HG03097 (cell line): ENCODE measurements at regions not wholly inside any gene's neighbourhood (a gene's known extent, or its start where the extent isn't known, plus 50 kb on each side); places are given as distances from the start of the nearest gene placed in this dataset.
"Not testable (repeated sequence)": the region's sequence is repeated elsewhere in the genome, so short reads cannot be mapped to it uniquely, and the experiment has no call there.

Experiments used
- ATAC-seq: cut with Tn5 transposase; IDR thresholded peaks from one replicate; pipeline ENCODE4 v1.9.1; 2021; ENCODE audit not compliant: unreplicated experiment, low FRiP score

- ATAC-seq = no peak
Observed at GRCh38 chr13:83498481-83499190, 383.6 kb downstream of the SLITRK1 start.

GRCh38 chr13:83498045-83498444 is 384.2 kb downstream of the SLITRK1 start:
- ATAC-seq = no peak

DNA sequence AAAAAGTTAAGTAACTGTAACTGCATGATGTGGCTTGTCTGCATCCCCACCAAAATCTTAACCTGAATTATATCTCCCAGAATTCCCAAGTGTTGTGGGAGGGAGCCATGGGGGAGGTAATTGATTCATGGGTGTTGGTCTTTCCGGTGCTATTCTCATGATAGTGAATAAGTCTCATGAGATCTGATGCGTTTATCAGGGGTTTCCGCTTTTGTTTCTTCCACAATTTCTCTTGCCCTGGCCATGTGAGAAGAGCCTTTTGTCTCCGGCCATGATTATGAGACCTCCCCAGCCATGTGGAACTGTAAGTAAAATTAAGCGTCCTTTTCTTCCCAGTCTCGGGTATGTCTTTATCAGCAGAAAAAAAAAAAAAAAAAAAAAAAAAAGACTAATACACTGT is 385.8 kb downstream of the SLITRK1 start:
- ATAC-seq = no peak

- no peak for ATAC-seq
Observed at GRCh38 chr13:83485101-83485500, 397.2 kb downstream of the SLITRK1 start.

GRCh38 chr13:83471011-83471410 is 411.3 kb downstream of the SLITRK1 start:
- no peak for ATAC-seq

GRCh38 chr13:83470133-83470797 is 412.0 kb downstream of the SLITRK1 start:
- no peak for ATAC-seq

GRCh38 chr13:83453723-83454122 is 428.6 kb downstream of the SLITRK1 start:
- ATAC-seq = no peak

GRCh38 chr13:83453300-83453699 is 429.0 kb downstream of the SLITRK1 start:
- ATAC-seq = no peak

- ATAC-seq = no peak
Observed at GRCh38 chr13:83452292-83452950, 429.9 kb downstream of the SLITRK1 start.

GRCh38 chr13:83450591-83450990 is 431.7 kb downstream of the SLITRK1 start:
- ATAC-seq = no peak

GRCh38 chr13:83449668-83450395 is 432.4 kb downstream of the SLITRK1 start:
- no peak for ATAC-seq

- ATAC-seq = no peak
Observed at GRCh38 chr13:83440465-83440864, 441.8 kb downstream of the SLITRK1 start.

GRCh38 chr13:83439464-83439863 is 442.8 kb downstream of the SLITRK1 start:
- not testable (repeated sequence) for ATAC-seq

GRCh38 chr13:83423861-83424260 is 458.4 kb downstream of the SLITRK1 start:
- no peak for ATAC-seq

GRCh38 chr13:83423381-83423780 is 458.9 kb downstream of the SLITRK1 start:
- no peak for ATAC-seq

- ATAC-seq = no peak
Observed at GRCh38 chr13:83414393-83414792, 467.9 kb downstream of the SLITRK1 start.

DNA sequence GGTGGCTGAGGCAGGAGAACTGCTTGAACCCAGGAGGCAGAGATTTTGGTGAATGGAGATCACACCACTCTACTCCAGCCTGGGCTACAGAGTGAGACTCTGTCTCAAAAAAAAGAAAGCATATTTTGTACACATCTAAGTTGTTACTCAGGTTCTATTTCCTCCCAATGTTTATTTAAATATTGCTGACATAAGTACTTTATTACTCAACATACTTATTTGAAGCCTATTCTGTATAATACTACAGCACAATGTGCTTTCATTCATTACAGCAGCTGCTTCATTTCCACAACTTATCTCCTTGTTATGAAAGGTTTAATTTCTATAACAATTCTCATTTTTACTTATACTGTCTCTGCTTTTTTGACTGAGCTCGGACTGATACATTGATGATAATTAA is 495.7 kb downstream of the SLITRK1 start:
- no peak for ATAC-seq

DNA sequence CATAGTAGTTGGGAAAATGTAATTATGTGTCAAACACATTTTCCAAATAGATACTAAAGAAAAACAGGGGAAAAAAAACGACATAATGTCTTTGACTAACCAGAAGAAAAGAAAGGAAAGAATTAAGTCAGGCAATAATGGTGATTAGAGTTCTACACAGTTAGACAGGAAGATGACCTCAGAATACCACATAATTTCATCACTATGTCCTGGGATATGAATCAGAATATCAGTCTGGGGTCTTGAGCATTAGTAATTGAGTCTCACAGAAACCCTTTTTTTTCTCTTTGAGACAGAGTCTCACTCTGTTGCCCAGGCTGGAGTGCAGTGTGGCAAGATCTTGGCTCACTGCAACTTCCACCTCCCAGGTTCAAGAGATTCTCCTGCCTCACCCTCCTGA is 503.4 kb downstream of the SLITRK1 start:
- no peak for ATAC-seq

DNA sequence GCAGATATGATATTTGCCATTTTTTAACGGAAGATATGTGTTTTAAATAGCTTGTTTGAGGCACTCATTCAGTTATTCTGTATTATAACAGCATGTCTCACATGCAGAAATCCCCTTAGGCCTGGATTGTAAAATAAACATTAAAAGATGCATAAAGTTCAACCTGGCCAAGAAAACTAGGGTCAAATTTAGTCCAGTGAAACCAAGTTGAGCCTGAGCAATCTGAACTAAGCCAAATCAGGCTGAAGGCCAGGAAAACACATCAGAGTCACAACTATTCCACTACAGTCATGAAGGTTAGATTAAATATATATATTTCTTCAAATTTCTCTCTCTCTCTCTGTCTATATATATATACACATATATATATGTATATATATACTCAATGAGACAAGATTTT is 504.8 kb downstream of the SLITRK1 start:
- no peak for ATAC-seq

GRCh38 chr13:83372786-83373185 is 509.5 kb downstream of the SLITRK1 start:
- no peak for ATAC-seq

GRCh38 chr13:83365723-83366122 is 516.6 kb downstream of the SLITRK1 start:
- ATAC-seq = no peak
